GM18505 (cell line): ENCODE measurements at regions not wholly inside any gene's neighbourhood (a gene's known extent, or its start where the extent isn't known, plus 50 kb on each side); places are given as distances from the start of the nearest gene placed in this dataset.
"Not testable (repeated sequence)": the region's sequence is repeated elsewhere in the genome, so short reads cannot be mapped to it uniquely, and the experiment has no call there.

Experiments used
- ATAC-seq: cut with Tn5 transposase; IDR thresholded peaks from one replicate; pipeline ENCODE4 v1.9.1; 2021; ENCODE audit not compliant: unreplicated experiment
- POLR2A ChIP-seq: IDR thresholded peaks from 4 replicates; pipeline ENCODE4 v1.6.1; 2011; ENCODE audit warnings: borderline replicate concordance; ENCODE audit not compliant: insufficient read depth, insufficient read length; ENCODE audit errors: extremely low read depth

- TF ChIP-seq POLR2A: no peak
- no peak for ATAC-seq
Observed at GRCh38 chrX:138229718-138230117, 481.8 kb downstream of the FGF13 start.

DNA sequence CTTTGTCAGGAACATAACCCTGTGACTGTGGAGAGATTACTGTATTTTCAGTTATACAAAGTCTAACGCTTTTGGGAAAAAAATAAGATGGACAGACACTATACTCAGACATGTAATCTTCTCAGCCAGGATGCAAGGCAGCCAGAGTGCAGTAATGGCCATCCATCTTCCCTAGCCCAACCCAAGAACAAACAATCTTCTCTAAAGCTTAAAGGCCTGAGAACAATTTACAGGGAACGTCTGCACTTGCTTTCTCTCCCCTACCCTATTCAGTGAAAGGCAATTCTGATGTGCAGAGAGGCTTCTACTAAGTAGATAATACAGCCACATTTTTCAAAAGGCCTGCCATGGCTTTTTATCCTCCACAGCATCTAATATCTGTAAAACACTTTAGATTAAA, 471.3 kb downstream of the FGF13 start:
- TF ChIP-seq POLR2A: no peak
- no peak for ATAC-seq

DNA sequence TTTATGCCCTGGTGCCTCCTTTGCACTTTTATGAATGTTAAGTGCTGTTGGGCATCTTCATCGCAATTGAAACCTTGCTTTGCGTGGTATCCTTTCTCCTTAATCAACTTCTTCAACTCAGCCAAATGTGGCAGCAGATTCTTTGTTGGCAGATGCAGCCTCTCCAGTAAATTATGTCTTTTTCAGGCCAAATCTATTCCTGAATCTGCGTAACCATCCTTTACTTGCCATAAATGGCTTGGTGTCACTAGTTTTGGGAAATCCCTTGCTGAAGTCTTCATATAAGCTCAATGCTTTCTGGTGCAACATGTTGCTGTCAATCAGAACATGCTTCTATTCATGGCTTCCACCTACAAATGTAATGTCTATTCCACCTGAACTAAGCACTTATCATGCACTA, 457.5 kb downstream of the FGF13 start:
- no peak for ATAC-seq
- no peak for TF ChIP-seq POLR2A

DNA sequence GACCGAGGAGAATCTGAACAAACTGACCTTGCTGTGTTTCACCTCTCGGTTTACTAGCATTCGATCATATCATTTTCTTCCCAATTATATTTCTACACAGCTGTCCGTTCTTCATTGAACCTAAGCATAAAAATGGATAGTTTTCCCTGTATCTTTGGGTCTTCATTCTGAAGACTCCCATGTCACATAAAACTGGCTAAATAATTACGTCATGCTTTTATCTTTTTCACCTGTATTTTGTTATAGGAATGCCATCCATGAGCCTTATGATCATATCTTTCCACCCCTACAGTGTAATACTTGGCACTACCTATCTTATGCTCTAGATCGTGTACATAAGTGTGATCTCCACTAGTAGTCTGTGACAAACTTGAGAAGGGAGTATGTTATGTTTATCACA, 456.1 kb downstream of the FGF13 start:
- TF ChIP-seq POLR2A: no peak
- ATAC-seq: no peak

DNA sequence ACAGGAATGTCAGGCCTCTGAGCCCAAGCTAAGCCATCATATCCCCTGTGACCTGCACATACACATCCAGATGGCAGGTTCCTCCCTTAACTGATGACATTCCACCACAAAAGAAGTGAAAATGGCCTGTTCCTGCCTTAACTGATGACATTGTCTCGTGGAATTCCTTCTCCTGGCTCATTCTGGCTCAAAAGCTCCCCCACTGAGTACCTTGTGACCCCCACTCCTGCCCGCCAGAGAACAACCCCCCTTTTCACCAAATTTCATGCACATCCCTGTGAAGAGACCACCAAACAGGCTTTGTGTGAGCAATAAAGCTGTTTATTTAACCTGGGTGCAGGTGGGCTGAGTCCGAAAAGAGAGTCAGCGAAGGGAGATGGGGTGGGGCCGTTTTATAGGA, 447.4 kb downstream of the FGF13 start:
- not testable (repeated sequence) for ATAC-seq

- no peak for ATAC-seq
- TF ChIP-seq POLR2A: no peak
Observed at GRCh38 chrX:138270931-138271330, 440.6 kb downstream of the FGF13 start.

DNA sequence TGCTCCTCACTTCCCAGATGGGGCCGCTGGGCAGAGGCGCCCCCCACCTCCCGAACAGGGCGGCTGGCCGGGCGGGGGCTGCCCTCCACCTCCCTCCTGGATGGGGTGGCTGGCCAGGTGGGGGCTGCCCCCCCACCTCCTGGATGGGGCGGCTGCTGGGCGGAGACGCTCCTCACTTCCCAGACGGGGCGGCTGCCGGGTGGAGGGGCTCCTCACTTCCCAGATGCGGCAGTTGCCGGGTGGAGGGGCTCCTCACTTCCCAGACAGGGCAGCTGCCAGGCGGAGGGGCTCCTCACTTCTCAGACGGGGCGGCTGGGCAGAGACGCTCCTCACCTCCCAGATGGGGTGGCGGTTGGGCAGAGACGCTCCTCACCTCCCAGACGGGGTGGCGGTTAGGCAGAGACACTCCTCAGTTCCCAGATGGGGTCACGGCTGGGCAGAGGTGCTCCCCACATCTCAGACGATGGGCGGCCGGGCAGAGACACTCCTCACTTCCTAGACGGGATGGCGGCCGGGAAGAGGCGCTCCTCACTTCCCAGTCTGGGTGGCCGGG, 428.8 kb downstream of the FGF13 start:
- ATAC-seq: not testable (repeated sequence)

DNA sequence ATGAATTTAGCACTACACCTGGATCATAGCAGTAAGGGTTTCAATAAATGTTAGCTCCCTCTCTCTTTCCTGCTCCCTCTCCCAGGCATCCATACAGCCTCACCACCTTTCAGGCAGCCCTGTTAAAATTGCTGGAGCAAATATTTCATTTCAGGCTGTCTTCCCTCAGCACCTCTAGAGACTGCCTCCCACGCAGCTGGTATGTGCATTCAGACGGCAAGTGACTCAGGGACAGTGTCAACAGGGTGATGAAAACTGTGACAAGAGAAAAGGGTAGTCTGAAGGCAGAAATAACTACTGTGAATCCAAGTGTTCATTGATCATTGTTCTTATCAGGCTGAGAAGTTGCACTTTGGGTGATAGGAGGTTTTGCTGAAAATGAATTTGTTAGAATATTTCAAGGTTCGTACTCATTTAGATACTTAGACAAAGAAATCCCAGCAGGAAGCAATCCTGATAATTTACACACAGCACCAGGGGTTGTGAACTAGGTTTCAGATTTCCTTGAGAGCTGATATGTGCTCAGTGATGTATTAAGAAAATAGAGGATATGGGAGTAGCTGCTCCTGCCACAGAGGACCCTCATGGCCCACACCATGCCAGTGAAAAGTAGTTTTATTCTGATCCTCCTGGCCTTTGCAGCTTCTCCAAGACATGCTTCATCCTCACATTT, 424.2 kb downstream of the FGF13 start:
- no peak for ATAC-seq

GRCh38 chrX:138294951-138295350, 416.6 kb downstream of the FGF13 start:
- no peak for TF ChIP-seq POLR2A
- no peak for ATAC-seq

More for the DNA sequence above, 424.2 kb downstream of the FGF13 start:
- TF ChIP-seq POLR2A: no peak

DNA sequence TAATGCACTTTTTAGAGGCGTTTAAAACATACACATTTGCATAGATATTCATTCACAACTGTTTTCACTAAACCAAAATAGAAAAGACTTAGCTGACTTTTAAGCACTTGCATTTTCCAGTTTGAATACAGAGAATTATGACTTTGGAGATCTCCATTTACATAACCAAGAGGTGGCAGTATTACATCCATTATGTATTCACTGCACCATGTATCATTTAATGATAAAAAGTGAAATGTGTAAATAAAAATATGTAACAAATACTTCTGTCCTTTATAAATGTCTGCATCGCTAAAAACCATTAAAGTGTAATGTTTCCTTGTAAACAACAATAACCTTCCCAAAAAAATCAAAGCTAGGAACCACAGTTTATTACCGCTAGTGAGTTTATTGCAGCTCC, 413.2 kb downstream of the FGF13 start:
- ATAC-seq: no peak
- TF ChIP-seq POLR2A: no peak

GRCh38 chrX:138345801-138346200, 365.7 kb downstream of the FGF13 start:
- no peak for ATAC-seq
- TF ChIP-seq POLR2A: no peak

DNA sequence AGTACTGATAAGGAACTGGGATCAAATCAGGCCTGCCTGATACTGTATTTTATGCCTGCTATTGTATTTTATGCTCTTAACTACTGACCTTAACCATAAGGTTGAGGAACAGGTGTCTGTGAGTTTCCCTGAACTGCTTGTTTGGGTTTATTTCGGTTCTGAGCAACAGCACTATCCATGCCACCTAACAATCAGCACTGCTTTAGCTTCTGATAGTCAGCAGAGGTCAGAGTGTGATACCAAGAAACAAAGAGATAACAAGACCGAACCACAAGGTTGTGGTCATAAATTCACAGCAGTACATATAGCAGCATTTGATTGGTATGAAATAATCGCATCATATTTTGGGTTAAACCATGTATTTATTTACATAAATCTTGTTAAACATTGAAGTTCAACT, 362.2 kb downstream of the FGF13 start:
- TF ChIP-seq POLR2A: no peak
- no peak for ATAC-seq

DNA sequence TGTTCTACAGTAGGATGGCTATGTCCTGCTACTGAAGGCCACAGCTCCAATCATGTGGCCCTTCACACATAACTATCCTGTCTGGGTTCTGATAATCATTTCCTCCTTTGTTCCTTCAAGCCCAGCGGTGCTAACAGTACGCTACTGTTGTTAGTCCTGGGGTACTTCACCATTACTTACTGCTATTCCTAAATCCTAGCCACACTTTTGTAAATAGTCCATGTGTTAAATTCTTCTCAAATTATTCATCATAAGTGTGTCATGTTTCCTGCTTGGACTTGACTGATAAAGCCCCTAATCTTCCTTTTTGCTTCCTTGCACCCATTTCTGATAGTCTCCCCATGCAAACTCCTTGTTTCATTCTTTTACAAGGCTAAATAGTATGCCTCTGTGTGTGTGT, 332.6 kb downstream of the FGF13 start:
- ATAC-seq: no peak
- TF ChIP-seq POLR2A: no peak

GRCh38 chrX:138408101-138408500, 303.4 kb downstream of the FGF13 start:
- TF ChIP-seq POLR2A: no peak
- ATAC-seq: no peak

DNA sequence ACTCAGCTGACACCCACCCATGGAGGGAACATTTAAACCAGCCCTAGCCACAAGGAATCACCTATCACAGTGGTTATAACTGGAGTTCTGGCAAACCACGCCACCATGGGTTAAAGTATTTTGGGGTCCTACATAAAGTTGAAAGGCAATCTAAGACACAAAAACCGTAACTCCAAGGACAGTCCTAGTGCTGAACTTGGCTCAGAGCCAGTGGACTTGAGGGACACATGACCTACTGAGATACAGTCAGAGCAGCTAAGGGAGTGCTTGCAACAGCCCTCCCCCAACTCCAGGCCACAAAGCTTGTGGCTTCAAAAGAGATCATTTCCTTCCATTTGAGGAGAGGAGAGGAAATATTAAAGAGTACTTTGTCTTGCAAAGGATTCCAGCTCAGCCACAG, 300.5 kb downstream of the FGF13 start:
- ATAC-seq: no peak

More for the DNA sequence above, 300.5 kb downstream of the FGF13 start:
- TF ChIP-seq POLR2A: no peak
